ENCODE measurements at regions not wholly inside any gene's neighbourhood (a gene's known extent, or its start where the extent isn't known, plus 50 kb on each side); places are given as distances from the start of the nearest gene placed in this dataset.

DNA sequence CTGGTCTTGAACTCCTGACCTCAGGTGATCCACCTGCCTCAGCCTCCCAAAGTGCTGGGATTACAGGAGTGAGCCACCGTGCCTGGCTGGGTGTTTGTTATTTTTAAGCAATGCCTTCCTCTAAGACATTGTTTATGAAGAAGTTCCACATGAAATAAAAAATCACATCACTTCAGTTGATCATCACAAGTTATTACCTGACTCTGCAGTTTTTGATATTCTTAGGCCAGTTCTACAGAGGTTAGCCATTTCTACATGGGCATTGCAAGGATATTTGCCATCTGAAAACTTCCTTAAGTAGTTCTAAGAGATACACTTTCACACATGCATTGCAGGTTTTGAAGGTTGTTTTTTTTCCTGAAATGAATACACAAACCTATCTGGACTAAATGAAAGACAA lies 82.1 kb downstream of the PYDC2 start:
- TF ChIP-seq, protein P1, sequence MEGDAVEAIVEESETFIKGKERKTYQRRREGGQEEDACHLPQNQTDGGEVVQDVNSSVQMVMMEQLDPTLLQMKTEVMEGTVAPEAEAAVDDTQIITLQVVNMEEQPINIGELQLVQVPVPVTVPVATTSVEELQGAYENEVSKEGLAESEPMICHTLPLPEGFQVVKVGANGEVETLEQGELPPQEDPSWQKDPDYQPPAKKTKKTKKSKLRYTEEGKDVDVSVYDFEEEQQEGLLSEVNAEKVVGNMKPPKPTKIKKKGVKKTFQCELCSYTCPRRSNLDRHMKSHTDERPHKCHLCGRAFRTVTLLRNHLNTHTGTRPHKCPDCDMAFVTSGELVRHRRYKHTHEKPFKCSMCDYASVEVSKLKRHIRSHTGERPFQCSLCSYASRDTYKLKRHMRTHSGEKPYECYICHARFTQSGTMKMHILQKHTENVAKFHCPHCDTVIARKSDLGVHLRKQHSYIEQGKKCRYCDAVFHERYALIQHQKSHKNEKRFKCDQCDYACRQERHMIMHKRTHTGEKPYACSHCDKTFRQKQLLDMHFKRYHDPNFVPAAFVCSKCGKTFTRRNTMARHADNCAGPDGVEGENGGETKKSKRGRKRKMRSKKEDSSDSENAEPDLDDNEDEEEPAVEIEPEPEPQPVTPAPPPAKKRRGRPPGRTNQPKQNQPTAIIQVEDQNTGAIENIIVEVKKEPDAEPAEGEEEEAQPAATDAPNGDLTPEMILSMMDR (IDR thresholded peaks at IDR 0.05; ENCODE audit: extremely low read depth, insufficient read depth, missing control alignments) = no peak
- in situ Hi-C loops (cut with MboI; ENCODE audit: low pct_unique_long_range_greater_than_20kb, low sequenced_read_pairs, unreplicated experiment) = no loop called here
- no peak for DNase-seq (ENCODE audit: low spot score)

- in situ Hi-C loops (cut with MboI; ENCODE audit: low pct_unique_long_range_greater_than_20kb, low sequenced_read_pairs, unreplicated experiment) = no loop called here
- TF ChIP-seq, protein P1 (IDR thresholded peaks at IDR 0.05; ENCODE audit: extremely low read depth, insufficient read depth, missing control alignments) = no peak
- no peak for DNase-seq (ENCODE audit: low spot score)
These were observed 82.9 kb downstream of the PYDC2 start for GRCh38 chr3:191543897-191544296.

GRCh38 chr3:191549357-191549756 lies 88.4 kb downstream of the PYDC2 start:
- DNase-seq (ENCODE audit: low spot score) = no peak
- in situ Hi-C loops (cut with MboI; ENCODE audit: low pct_unique_long_range_greater_than_20kb, low sequenced_read_pairs, unreplicated experiment) = no loop called here
- TF ChIP-seq, protein P1 (IDR thresholded peaks at IDR 0.05; ENCODE audit: extremely low read depth, insufficient read depth, missing control alignments) = no peak

GRCh38 chr3:191555037-191555436 lies 94.1 kb downstream of the PYDC2 start:
- TF ChIP-seq, protein P1 (IDR thresholded peaks at IDR 0.05; ENCODE audit: extremely low read depth, insufficient read depth, missing control alignments) = no peak
- no peak for DNase-seq (ENCODE audit: low spot score)
- in situ Hi-C loops (cut with MboI; ENCODE audit: low pct_unique_long_range_greater_than_20kb, low sequenced_read_pairs, unreplicated experiment) = no loop called here

- no peak for DNase-seq (ENCODE audit: low spot score)
- in situ Hi-C loops (cut with MboI; ENCODE audit: low pct_unique_long_range_greater_than_20kb, low sequenced_read_pairs, unreplicated experiment) = no loop called here
These were observed 96.4 kb downstream of the PYDC2 start for GRCh38 chr3:191557322-191557721.

DNA sequence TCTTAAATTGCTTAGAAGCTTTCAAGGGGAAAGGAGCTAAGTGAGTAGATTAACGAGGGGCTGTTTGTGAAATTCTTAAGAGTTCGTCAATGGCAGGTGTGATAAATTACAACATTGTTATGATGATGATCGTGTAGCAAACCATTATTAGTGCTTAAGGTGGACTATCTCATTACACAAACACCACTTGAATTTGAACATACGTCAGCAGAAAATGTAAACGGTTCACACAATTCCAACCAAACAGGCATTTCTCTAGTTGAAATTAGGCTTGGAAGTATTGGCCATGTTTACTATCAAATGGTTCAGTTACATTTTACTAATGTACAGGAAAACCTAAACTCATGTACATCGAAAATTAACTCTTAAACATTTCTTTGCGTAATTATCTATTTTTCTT lies 102.8 kb downstream of the PYDC2 start:
- DNase-seq (ENCODE audit: low spot score) = no peak
- TF ChIP-seq, protein P1 (IDR thresholded peaks at IDR 0.05; ENCODE audit: extremely low read depth, insufficient read depth, missing control alignments) = no peak
- in situ Hi-C loops (cut with MboI; ENCODE audit: low pct_unique_long_range_greater_than_20kb, low sequenced_read_pairs, unreplicated experiment) = no loop called here

More at GRCh38 chr3:191557322-191557721, 96.4 kb downstream of the PYDC2 start:
- TF ChIP-seq, protein P1 (IDR thresholded peaks at IDR 0.05; ENCODE audit: extremely low read depth, insufficient read depth, missing control alignments) = no peak

- DNase-seq (ENCODE audit: low spot score) = no peak
- TF ChIP-seq, protein P1 (IDR thresholded peaks at IDR 0.05; ENCODE audit: extremely low read depth, insufficient read depth, missing control alignments) = no peak
- in situ Hi-C loops (cut with MboI; ENCODE audit: low pct_unique_long_range_greater_than_20kb, low sequenced_read_pairs, unreplicated experiment) = no loop called here
These were observed 105.5 kb downstream of the PYDC2 start for GRCh38 chr3:191566469-191566868.
